ENCODE measurements at regions not wholly inside any gene's neighbourhood (a gene's known extent, or its start where the extent isn't known, plus 50 kb on each side); places are given as distances from the start of the nearest gene placed in this dataset.
"Not testable (repeated sequence)": the region's sequence is repeated elsewhere in the genome, so short reads cannot be mapped to it uniquely, and the experiment has no call there.

GRCh38 chr2:147416099-147416498 is 428.7 kb upstream of the ACVR2A start:
- H3K27ac ChIP-seq (ENCODE audit: low read depth, low read length), result no peak overlapping the region
- peaks cover 2% of the 10 kb centered on the region for H3K9me3 ChIP-seq (ENCODE audit: control insufficient read depth, insufficient read depth, low read length)
- DNase-seq (ENCODE audit: low read depth in 4 of 6, low spot score in 6 of 6), result no peak
- no peaks in the 10 kb centered on the region for H3K4me1 ChIP-seq (ENCODE audit: control insufficient read depth, insufficient read depth, low read length)
- WGBS (ENCODE audit: insufficient coverage), result 100% methylated on average over 2 of the region's 4 CpGs
- H3K4me3 ChIP-seq (ENCODE audit: low read depth, low read length), result no peak overlapping the region
- H3K27me3 ChIP-seq (ENCODE audit: control insufficient read depth, insufficient read depth, low read length), result no peaks in the 10 kb centered on the region
- no peaks in the 10 kb centered on the region for H3K36me3 ChIP-seq (ENCODE audit: control insufficient read depth, insufficient read depth, low read length)

GRCh38 chr2:147414656-147415055 is 430.2 kb upstream of the ACVR2A start:
- not testable (repeated sequence) for H3K27me3 ChIP-seq (ENCODE audit: control insufficient read depth, insufficient read depth, low read length); H3K27ac ChIP-seq (ENCODE audit: low read depth, low read length); DNase-seq (ENCODE audit: low read depth in 4 of 6, low spot score in 6 of 6); H3K36me3 ChIP-seq (ENCODE audit: control insufficient read depth, insufficient read depth, low read length); H3K4me3 ChIP-seq (ENCODE audit: low read depth, low read length); H3K9me3 ChIP-seq (ENCODE audit: control insufficient read depth, insufficient read depth, low read length); H3K4me1 ChIP-seq (ENCODE audit: control insufficient read depth, insufficient read depth, low read length)
- no CpG with 5 or more reads among the region's 1 CpG for WGBS (ENCODE audit: insufficient coverage)

- no peak overlapping the region for H3K4me3 ChIP-seq (ENCODE audit: low read depth, low read length)
- no peak for DNase-seq (ENCODE audit: low read depth in 4 of 6, low spot score in 6 of 6)
- no peak overlapping the region for H3K27ac ChIP-seq (ENCODE audit: low read depth, low read length)
- no CpG with 5 or more reads among the region's 2 CpGs for WGBS (ENCODE audit: insufficient coverage)
- H3K9me3 ChIP-seq (ENCODE audit: control insufficient read depth, insufficient read depth, low read length), result no peaks in the 10 kb centered on the region
- H3K27me3 ChIP-seq (ENCODE audit: control insufficient read depth, insufficient read depth, low read length), result no peaks in the 10 kb centered on the region
- H3K36me3 ChIP-seq (ENCODE audit: control insufficient read depth, insufficient read depth, low read length), result no peaks in the 10 kb centered on the region
- H3K4me1 ChIP-seq (ENCODE audit: control insufficient read depth, insufficient read depth, low read length), result no peaks in the 10 kb centered on the region
Observed at GRCh38 chr2:147408357-147408756, 436.5 kb upstream of the ACVR2A start.

GRCh38 chr2:147405651-147406050 is 439.2 kb upstream of the ACVR2A start:
- no peak for DNase-seq (ENCODE audit: low read depth in 4 of 6, low spot score in 6 of 6)
- WGBS (ENCODE audit: insufficient coverage), result no CpG with 5 or more reads among the region's 1 CpG
- Histone ChIP-seq H3K27me3 (ENCODE audit: control insufficient read depth, insufficient read depth, low read length) (no peaks in the 10 kb centered on the region), H3K27ac (ENCODE audit: low read depth, low read length) (no peak overlapping the region), H3K4me1 (ENCODE audit: control insufficient read depth, insufficient read depth, low read length) (no peaks in the 10 kb centered on the region), H3K4me3 (ENCODE audit: low read depth, low read length) (no peak overlapping the region), H3K36me3 (ENCODE audit: control insufficient read depth, insufficient read depth, low read length) (no peaks in the 10 kb centered on the region), H3K9me3 (ENCODE audit: control insufficient read depth, insufficient read depth, low read length) (peaks cover 3% of the 10 kb centered on the region)

- no peak overlapping the region for H3K4me3 ChIP-seq (ENCODE audit: low read depth, low read length)
- no peaks in the 10 kb centered on the region for H3K4me1 ChIP-seq (ENCODE audit: control insufficient read depth, insufficient read depth, low read length)
- H3K27ac ChIP-seq (ENCODE audit: low read depth, low read length), result no peak overlapping the region
- WGBS (ENCODE audit: insufficient coverage), result 100% methylated on average over 1 of the region's 2 CpGs
- peaks cover 3% of the 10 kb centered on the region for H3K9me3 ChIP-seq (ENCODE audit: control insufficient read depth, insufficient read depth, low read length)
- DNase-seq (ENCODE audit: low read depth in 4 of 6, low spot score in 6 of 6), result peak in 1 of 6 donors; percentile 4
- H3K27me3 ChIP-seq (ENCODE audit: control insufficient read depth, insufficient read depth, low read length), result no peaks in the 10 kb centered on the region
- H3K36me3 ChIP-seq (ENCODE audit: control insufficient read depth, insufficient read depth, low read length), result no peaks in the 10 kb centered on the region
Observed at GRCh38 chr2:147398996-147399395, 445.8 kb upstream of the ACVR2A start.

- no peaks in the 10 kb centered on the region for H3K4me1 ChIP-seq (ENCODE audit: control insufficient read depth, insufficient read depth, low read length)
- H3K27ac ChIP-seq (ENCODE audit: low read depth, low read length), result no peak overlapping the region
- no peaks in the 10 kb centered on the region for H3K27me3 ChIP-seq (ENCODE audit: control insufficient read depth, insufficient read depth, low read length)
- DNase-seq (ENCODE audit: low read depth in 4 of 6, low spot score in 6 of 6), result no peak
- peaks cover 3% of the 10 kb centered on the region for H3K9me3 ChIP-seq (ENCODE audit: control insufficient read depth, insufficient read depth, low read length)
- no peaks in the 10 kb centered on the region for H3K36me3 ChIP-seq (ENCODE audit: control insufficient read depth, insufficient read depth, low read length)
- no peak overlapping the region for H3K4me3 ChIP-seq (ENCODE audit: low read depth, low read length)
- WGBS (ENCODE audit: insufficient coverage), result no CpG with 5 or more reads among the region's 2 CpGs
Observed at GRCh38 chr2:147398301-147398700, 446.5 kb upstream of the ACVR2A start.

GRCh38 chr2:147396890-147397289 is 447.9 kb upstream of the ACVR2A start:
- Histone ChIP-seq H3K27ac (ENCODE audit: low read depth, low read length) (no peak overlapping the region), H3K4me1 (ENCODE audit: control insufficient read depth, insufficient read depth, low read length) (no peaks in the 10 kb centered on the region), H3K9me3 (ENCODE audit: control insufficient read depth, insufficient read depth, low read length) (peaks cover 2% of the 10 kb centered on the region), H3K36me3 (ENCODE audit: control insufficient read depth, insufficient read depth, low read length) (no peaks in the 10 kb centered on the region), H3K27me3 (ENCODE audit: control insufficient read depth, insufficient read depth, low read length) (no peaks in the 10 kb centered on the region), H3K4me3 (ENCODE audit: low read depth, low read length) (no peak overlapping the region)
- 83% methylated on average over 1 of the region's 3 CpGs for WGBS (ENCODE audit: insufficient coverage)
- no peak for DNase-seq (ENCODE audit: low read depth in 4 of 6, low spot score in 6 of 6)

GRCh38 chr2:147394179-147394790 is 450.5 kb upstream of the ACVR2A start:
- H3K9me3 ChIP-seq (ENCODE audit: control insufficient read depth, insufficient read depth, low read length), result no peaks in the 10 kb centered on the region
- H3K27me3 ChIP-seq (ENCODE audit: control insufficient read depth, insufficient read depth, low read length), result no peaks in the 10 kb centered on the region
- no peaks in the 10 kb centered on the region for H3K4me1 ChIP-seq (ENCODE audit: control insufficient read depth, insufficient read depth, low read length)
- no peak for DNase-seq (ENCODE audit: low read depth in 4 of 6, low spot score in 6 of 6)
- no peak overlapping the region for H3K27ac ChIP-seq (ENCODE audit: low read depth, low read length)
- H3K36me3 ChIP-seq (ENCODE audit: control insufficient read depth, insufficient read depth, low read length), result no peaks in the 10 kb centered on the region
- H3K4me3 ChIP-seq (ENCODE audit: low read depth, low read length), result no peak overlapping the region

GRCh38 chr2:147392180-147392579 is 452.6 kb upstream of the ACVR2A start:
- no CpG with 5 or more reads among the region's 3 CpGs for WGBS (ENCODE audit: insufficient coverage)
- no peak for DNase-seq (ENCODE audit: low read depth in 4 of 6, low spot score in 6 of 6)
- Histone ChIP-seq H3K4me3 (ENCODE audit: low read depth, low read length) (no peak overlapping the region), H3K9me3 (ENCODE audit: control insufficient read depth, insufficient read depth, low read length) (no peaks in the 10 kb centered on the region), H3K36me3 (ENCODE audit: control insufficient read depth, insufficient read depth, low read length) (no peaks in the 10 kb centered on the region), H3K27ac (ENCODE audit: low read depth, low read length) (no peak overlapping the region), H3K4me1 (ENCODE audit: control insufficient read depth, insufficient read depth, low read length) (no peaks in the 10 kb centered on the region), H3K27me3 (ENCODE audit: control insufficient read depth, insufficient read depth, low read length) (no peaks in the 10 kb centered on the region)

- H3K4me3 ChIP-seq (ENCODE audit: low read depth, low read length), result no peak overlapping the region
- WGBS (ENCODE audit: insufficient coverage), result no CpG with 5 or more reads among the region's 3 CpGs
- no peaks in the 10 kb centered on the region for H3K27me3 ChIP-seq (ENCODE audit: control insufficient read depth, insufficient read depth, low read length)
- no peaks in the 10 kb centered on the region for H3K36me3 ChIP-seq (ENCODE audit: control insufficient read depth, insufficient read depth, low read length)
- H3K9me3 ChIP-seq (ENCODE audit: control insufficient read depth, insufficient read depth, low read length), result no peaks in the 10 kb centered on the region
- DNase-seq (ENCODE audit: low read depth in 4 of 6, low spot score in 6 of 6), result no peak
- no peak overlapping the region for H3K27ac ChIP-seq (ENCODE audit: low read depth, low read length)
- no peaks in the 10 kb centered on the region for H3K4me1 ChIP-seq (ENCODE audit: control insufficient read depth, insufficient read depth, low read length)
Observed at GRCh38 chr2:147390475-147390874, 454.4 kb upstream of the ACVR2A start.
